AG09319 (cell line): ENCODE measurements at regions not wholly inside any gene's neighbourhood (a gene's known extent, or its start where the extent isn't known, plus 50 kb on each side); places are given as distances from the start of the nearest gene placed in this dataset.

ENCODE experiments used
- DNase-seq: peaks from one replicate; pipeline ENCODE4 v3.0.0-alpha.2; 2010; ENCODE audit warnings: low read depth; ENCODE audit errors: extremely low read depth
- TF ChIP-seq, protein P1 (sequence below): IDR thresholded peaks from 2 replicates; pipeline ENCODE4 v1.5.1; 2011; ENCODE audit warnings: low read depth, mild to moderate bottlenecking, inconsistent platforms, low read length, moderate library complexity

DNA sequence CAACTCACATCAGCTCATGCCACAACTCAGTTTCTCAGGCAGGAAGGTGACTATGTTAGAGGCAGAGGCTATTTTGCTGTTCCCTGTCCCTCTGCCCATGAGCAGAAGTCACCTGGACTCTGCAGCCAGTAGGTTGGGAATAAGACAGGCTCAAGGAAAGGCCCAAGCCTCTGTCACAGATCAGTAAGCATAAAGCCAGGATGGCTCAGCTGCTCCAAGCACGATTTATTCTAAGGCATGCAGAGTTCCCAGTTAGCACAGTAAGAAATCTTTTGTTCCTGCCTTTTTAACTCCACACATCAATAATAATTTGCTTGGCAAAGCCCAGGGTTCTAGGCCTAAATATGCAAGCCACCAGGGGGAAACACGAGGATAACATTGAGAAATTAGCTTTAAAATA, 249.0 kb upstream of the ADRA1B start:
- TF ChIP-seq, protein P1, sequence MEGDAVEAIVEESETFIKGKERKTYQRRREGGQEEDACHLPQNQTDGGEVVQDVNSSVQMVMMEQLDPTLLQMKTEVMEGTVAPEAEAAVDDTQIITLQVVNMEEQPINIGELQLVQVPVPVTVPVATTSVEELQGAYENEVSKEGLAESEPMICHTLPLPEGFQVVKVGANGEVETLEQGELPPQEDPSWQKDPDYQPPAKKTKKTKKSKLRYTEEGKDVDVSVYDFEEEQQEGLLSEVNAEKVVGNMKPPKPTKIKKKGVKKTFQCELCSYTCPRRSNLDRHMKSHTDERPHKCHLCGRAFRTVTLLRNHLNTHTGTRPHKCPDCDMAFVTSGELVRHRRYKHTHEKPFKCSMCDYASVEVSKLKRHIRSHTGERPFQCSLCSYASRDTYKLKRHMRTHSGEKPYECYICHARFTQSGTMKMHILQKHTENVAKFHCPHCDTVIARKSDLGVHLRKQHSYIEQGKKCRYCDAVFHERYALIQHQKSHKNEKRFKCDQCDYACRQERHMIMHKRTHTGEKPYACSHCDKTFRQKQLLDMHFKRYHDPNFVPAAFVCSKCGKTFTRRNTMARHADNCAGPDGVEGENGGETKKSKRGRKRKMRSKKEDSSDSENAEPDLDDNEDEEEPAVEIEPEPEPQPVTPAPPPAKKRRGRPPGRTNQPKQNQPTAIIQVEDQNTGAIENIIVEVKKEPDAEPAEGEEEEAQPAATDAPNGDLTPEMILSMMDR = no peak
- DNase-seq = no peak

DNA sequence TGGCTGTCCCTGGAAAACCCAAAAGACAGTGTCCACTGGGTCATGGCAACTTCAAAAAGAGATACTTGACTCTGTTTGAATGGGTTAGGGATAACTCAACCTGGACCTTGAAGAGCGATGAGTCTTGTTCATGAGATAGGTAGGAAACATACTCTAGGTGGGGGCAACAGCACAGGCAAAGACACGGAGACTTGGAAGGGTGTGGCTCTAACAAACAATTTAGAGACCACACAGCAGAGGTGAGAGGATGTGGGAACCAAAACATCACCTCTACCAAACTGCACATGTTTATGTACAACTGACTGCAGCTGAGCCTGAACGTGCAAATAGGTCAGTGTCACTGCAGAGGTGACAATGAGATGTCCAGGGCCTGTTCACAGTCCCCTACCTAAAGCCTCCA, 247.7 kb upstream of the ADRA1B start:
- TF ChIP-seq, protein P1 = no peak
- no peak for DNase-seq

DNA sequence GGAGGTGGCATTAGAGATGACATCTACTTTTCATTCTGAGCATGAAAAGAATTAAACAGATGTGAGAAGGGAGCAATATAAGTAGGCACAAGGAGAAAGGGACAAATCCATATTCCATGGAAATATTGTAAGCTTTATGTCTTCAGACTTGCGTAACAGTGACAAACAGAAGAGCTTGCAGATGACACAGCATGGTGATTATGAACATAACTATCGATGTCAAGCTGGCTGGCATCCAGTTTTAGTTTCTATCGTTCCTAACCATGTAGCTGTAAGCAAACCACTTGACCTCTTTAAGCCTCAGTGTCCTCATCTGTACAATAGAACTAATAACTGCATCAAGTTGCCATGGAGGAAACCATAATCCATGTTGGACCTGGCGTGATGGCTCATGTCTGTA, 246.7 kb upstream of the ADRA1B start:
- no peak for DNase-seq
- TF ChIP-seq, protein P1 = no peak

DNA sequence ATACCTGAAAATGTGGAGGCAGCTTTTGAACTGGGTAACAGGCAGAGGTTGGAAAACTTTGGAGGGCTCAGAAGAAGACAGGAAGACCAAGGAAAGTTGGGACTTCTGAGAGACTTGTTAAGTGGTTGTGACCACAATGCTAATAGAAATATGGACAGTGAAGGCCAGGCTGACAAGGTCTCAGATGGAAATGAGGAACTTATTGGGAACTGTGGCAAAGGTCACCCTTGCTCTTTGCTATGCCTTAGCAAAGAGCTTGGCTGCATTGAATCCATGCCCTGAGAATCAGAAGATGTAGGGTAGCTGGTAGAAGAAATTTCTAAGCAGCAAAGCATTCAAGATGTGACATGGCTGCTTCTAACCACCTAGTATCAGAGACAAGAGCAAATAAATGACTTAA, 244.4 kb upstream of the ADRA1B start:
- no peak for DNase-seq
- TF ChIP-seq, protein P1 = no peak

DNA sequence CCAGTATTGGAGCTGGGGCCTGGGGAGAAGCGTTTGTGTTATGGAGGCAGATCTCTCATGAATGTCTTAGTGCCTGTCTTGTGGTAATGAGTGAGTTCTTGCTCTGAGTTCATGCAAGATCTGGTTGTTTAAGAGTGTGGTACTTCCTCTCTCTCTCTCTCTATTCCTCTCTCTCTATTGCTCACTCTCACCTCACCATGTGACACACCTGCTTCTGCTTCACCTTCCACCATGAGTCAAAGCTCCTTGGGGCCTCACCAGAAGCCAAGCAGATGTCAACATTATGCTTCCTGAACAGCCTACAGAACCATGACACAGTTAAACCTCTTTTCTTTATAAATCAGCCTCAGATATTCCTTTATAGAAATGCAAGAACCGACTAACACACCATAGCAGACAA, 242.7 kb upstream of the ADRA1B start:
- no peak for DNase-seq
- TF ChIP-seq, protein P1 = no peak

DNA sequence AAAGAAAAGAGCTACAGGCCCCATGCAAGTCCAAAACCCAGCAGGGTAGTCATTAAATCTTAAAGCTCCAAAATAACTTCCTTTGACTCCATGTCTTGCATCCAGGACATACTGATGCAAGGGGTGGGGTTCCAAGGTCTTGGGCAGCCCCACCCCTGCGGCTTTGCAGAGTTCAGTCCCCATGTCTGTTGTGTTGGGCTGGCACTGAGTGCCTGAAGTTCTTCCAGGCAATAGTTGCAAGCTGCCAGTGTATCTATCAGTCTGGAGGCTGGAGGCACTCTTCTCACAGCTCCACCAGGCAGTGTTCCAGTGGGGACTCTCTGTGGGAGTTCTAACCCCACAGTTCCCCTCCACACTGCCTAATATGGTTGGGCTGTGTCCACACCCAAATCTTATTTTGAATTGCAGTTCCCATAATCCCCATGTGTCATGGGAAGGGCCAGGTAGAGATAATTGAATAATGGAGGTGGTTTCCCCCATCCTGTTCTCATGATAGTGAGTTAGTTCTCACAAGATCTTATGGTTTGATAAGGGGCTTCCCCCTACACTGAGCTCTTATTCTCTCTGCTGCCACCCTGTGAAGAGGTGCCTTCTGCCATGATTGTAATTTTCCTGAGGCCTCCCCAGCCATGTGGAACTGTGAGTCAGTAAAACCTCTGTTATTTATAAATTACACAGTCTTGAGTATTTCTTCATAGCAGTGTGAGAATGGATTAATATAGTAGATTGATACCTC, 237.5 kb upstream of the ADRA1B start:
- TF ChIP-seq, protein P1 = no peak
- no peak for DNase-seq

DNA sequence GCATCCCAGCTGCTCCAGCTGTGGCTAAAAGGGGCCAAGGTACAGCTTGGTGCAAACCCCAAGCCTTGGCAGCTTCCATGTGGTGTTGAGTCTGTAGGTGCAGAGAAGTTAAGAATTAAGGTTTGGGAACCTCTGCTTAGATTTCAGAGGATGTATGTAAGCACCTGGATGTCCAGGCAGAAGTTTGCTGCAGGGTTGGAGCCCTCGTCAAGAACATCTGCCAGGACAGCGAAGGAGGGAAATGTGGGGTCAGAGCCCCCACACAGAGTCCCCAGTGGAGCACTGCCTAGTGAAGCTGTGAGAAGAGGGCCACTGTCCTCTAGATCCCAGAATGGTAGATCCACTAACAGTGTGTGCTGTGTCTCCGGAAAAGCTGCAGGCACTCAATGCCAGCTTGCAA, 236.2 kb upstream of the ADRA1B start:
- DNase-seq = no peak
- TF ChIP-seq, protein P1 = no peak
